ENCODE measurements at regions not wholly inside any gene's neighbourhood (a gene's known extent, or its start where the extent isn't known, plus 50 kb on each side); places are given as distances from the start of the nearest gene placed in this dataset.

DNA sequence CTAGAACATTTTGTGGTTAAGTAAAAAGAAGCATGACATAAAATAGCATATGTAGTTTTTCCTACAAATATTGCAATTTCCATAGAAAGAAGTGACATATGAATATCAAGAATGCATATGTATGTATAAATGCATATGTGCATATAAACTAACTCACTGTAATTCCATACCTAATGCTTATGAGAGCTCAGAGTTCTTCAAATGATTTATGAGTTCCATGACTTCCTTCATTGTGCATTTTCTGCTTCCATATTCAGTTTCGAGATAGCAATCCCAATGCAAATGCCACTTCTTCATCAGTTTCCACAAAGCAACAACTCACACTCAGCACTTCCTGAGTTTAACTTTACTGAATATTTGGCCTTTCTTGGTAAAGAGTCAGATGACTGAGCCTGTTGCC, 1744.3 kb upstream of the MIR17HG start:
- no peak for ATAC-seq

DNA sequence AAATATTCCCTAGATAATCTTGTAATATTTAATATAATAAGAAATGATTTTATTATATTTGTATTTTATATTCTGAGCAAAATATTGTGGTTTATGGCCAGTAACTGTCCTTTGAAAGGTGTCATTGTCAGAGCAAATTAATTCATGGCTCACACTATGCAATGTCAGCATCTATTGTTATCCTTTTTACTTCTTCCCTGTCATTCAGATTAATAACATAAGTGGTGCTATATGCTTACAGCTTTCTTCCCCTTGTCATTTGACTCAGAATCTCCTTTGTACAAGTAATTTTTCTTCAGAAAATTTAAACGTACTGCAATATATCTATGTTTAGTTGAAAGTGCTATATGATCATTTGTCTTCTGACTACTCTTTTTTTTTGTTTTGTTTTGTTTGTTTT, 1738.2 kb upstream of the MIR17HG start:
- H3K27ac ChIP-seq: no peak overlapping the region
- WGBS (ENCODE audit: missing lambda C conversion rate): 83% methylated on average over 1 of the region's 1 CpG
- no peak overlapping the region for H3K4me2 ChIP-seq
- ChIA-PET POLR2A (no interaction called here), CTCF (no interaction called here)
- no peak for DNase-seq (ENCODE audit: low read depth in 1 of 2, low spot score in 1 of 2)
- FAIRE-seq: no peak
- no peaks in the 10 kb centered on the region for H3K4me1 ChIP-seq
- ATAC-seq: no peak
- TF ChIP-seq POLR2AphosphoS2 (conservative IDR thresholded peaks at IDR 0.05; ENCODE audit: low read length) (no peak), TP53 (CRISPR knock-in tag; IDR thresholded peaks at IDR 0.05) (no peak), HOXB13 (CRISPR knock-in tag; IDR thresholded peaks at IDR 0.05; ENCODE audit: low read depth) (no peak)
- TF ChIP-seq, protein P1, sequence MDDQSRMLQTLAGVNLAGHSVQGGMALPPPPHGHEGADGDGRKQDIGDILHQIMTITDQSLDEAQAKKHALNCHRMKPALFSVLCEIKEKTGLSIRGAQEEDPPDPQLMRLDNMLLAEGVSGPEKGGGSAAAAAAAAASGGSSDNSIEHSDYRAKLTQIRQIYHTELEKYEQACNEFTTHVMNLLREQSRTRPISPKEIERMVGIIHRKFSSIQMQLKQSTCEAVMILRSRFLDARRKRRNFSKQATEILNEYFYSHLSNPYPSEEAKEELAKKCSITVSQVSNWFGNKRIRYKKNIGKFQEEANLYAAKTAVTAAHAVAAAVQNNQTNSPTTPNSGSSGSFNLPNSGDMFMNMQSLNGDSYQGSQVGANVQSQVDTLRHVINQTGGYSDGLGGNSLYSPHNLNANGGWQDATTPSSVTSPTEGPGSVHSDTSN (IDR thresholded peaks at IDR 0.05): no peak
- TF ChIP-seq, protein P2, sequence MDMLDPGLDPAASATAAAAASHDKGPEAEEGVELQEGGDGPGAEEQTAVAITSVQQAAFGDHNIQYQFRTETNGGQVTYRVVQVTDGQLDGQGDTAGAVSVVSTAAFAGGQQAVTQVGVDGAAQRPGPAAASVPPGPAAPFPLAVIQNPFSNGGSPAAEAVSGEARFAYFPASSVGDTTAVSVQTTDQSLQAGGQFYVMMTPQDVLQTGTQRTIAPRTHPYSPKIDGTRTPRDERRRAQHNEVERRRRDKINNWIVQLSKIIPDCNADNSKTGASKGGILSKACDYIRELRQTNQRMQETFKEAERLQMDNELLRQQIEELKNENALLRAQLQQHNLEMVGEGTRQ (IDR thresholded peaks at IDR 0.05): no peak
- TF ChIP-seq, protein P3, sequence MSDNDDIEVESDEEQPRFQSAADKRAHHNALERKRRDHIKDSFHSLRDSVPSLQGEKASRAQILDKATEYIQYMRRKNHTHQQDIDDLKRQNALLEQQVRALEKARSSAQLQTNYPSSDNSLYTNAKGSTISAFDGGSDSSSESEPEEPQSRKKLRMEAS (IDR thresholded peaks at IDR 0.05): no peak
- no peak overlapping the region for H3K4me3 ChIP-seq
- H3K9me3 ChIP-seq: no peaks in the 10 kb centered on the region

More for the DNA sequence above, 1744.3 kb upstream of the MIR17HG start:
- POLR2A ChIA-PET: no interaction called here
- Histone ChIP-seq H3K4me1 (no peaks in the 10 kb centered on the region), H3K9me3 (no peaks in the 10 kb centered on the region), H3K4me2 (no peak overlapping the region), H3K4me3 (no peak overlapping the region), H3K27ac (no peak overlapping the region)
- TF ChIP-seq FOSL2 (IDR thresholded peaks at IDR 0.05) (no peak), FOSL2 (CRISPR knock-in tag; IDR thresholded peaks at IDR 0.05) (no peak), EHMT2 (IDR thresholded peaks at IDR 0.05; ENCODE audit: low read depth) (no peak), NR3C1 (IDR thresholded peaks at IDR 0.05) (no peak), RNF2 (IDR thresholded peaks at IDR 0.05; ENCODE audit: borderline replicate concordance, low read depth) (no peak), TFCP2L1 (CRISPR knock-in tag; IDR thresholded peaks at IDR 0.05) (no peak), RARB (CRISPR knock-in tag; IDR thresholded peaks at IDR 0.05) (no peak), HOXA7 (CRISPR knock-in tag; IDR thresholded peaks at IDR 0.05) (no peak), CHD2 (IDR thresholded peaks at IDR 0.05; ENCODE audit: low read length, partially characterized antibody) (no peak), HOXB13 (CRISPR knock-in tag; IDR thresholded peaks at IDR 0.05; ENCODE audit: low read depth) (no peak), HEYL (CRISPR knock-in tag; IDR thresholded peaks at IDR 0.05) (no peak), EHF (CRISPR knock-in tag; IDR thresholded peaks at IDR 0.05) (no peak), KDM1A (IDR thresholded peaks at IDR 0.05; ENCODE audit: low read depth) (no peak), NFE2L2 (conservative IDR thresholded peaks at IDR 0.05; ENCODE audit: low read length) (no peak), RAD21 (conservative IDR thresholded peaks at IDR 0.05 in 1 of 2, IDR thresholded peaks at IDR 0.05 in 1 of 2) (no peak)
- TF ChIP-seq, protein P4, sequence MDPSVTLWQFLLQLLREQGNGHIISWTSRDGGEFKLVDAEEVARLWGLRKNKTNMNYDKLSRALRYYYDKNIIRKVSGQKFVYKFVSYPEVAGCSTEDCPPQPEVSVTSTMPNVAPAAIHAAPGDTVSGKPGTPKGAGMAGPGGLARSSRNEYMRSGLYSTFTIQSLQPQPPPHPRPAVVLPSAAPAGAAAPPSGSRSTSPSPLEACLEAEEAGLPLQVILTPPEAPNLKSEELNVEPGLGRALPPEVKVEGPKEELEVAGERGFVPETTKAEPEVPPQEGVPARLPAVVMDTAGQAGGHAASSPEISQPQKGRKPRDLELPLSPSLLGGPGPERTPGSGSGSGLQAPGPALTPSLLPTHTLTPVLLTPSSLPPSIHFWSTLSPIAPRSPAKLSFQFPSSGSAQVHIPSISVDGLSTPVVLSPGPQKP (IDR thresholded peaks at IDR 0.05; ENCODE audit: low read depth, low read length): no peak
- TF ChIP-seq, protein P5, sequence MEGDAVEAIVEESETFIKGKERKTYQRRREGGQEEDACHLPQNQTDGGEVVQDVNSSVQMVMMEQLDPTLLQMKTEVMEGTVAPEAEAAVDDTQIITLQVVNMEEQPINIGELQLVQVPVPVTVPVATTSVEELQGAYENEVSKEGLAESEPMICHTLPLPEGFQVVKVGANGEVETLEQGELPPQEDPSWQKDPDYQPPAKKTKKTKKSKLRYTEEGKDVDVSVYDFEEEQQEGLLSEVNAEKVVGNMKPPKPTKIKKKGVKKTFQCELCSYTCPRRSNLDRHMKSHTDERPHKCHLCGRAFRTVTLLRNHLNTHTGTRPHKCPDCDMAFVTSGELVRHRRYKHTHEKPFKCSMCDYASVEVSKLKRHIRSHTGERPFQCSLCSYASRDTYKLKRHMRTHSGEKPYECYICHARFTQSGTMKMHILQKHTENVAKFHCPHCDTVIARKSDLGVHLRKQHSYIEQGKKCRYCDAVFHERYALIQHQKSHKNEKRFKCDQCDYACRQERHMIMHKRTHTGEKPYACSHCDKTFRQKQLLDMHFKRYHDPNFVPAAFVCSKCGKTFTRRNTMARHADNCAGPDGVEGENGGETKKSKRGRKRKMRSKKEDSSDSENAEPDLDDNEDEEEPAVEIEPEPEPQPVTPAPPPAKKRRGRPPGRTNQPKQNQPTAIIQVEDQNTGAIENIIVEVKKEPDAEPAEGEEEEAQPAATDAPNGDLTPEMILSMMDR (IDR thresholded peaks at IDR 0.05): no peak
- TF ChIP-seq, protein P6, sequence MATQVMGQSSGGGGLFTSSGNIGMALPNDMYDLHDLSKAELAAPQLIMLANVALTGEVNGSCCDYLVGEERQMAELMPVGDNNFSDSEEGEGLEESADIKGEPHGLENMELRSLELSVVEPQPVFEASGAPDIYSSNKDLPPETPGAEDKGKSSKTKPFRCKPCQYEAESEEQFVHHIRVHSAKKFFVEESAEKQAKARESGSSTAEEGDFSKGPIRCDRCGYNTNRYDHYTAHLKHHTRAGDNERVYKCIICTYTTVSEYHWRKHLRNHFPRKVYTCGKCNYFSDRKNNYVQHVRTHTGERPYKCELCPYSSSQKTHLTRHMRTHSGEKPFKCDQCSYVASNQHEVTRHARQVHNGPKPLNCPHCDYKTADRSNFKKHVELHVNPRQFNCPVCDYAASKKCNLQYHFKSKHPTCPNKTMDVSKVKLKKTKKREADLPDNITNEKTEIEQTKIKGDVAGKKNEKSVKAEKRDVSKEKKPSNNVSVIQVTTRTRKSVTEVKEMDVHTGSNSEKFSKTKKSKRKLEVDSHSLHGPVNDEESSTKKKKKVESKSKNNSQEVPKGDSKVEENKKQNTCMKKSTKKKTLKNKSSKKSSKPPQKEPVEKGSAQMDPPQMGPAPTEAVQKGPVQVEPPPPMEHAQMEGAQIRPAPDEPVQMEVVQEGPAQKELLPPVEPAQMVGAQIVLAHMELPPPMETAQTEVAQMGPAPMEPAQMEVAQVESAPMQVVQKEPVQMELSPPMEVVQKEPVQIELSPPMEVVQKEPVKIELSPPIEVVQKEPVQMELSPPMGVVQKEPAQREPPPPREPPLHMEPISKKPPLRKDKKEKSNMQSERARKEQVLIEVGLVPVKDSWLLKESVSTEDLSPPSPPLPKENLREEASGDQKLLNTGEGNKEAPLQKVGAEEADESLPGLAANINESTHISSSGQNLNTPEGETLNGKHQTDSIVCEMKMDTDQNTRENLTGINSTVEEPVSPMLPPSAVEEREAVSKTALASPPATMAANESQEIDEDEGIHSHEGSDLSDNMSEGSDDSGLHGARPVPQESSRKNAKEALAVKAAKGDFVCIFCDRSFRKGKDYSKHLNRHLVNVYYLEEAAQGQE (IDR thresholded peaks at IDR 0.05): no peak
- TF ChIP-seq, protein P2 (IDR thresholded peaks at IDR 0.05): no peak
- TF ChIP-seq, protein P7, sequence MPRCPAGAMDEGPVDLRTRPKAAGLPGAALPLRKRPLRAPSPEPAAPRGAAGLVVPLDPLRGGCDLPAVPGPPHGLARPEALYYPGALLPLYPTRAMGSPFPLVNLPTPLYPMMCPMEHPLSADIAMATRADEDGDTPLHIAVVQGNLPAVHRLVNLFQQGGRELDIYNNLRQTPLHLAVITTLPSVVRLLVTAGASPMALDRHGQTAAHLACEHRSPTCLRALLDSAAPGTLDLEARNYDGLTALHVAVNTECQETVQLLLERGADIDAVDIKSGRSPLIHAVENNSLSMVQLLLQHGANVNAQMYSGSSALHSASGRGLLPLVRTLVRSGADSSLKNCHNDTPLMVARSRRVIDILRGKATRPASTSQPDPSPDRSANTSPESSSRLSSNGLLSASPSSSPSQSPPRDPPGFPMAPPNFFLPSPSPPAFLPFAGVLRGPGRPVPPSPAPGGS (IDR thresholded peaks at IDR 0.05): no peak
- CTCF ChIA-PET: no interaction called here
- FAIRE-seq: no peak
- no peak for DNase-seq (ENCODE audit: low read depth in 1 of 2, low spot score in 1 of 2)
- WGBS (ENCODE audit: missing lambda C conversion rate): 79% methylated on average over 1 of the region's 1 CpG
